Renal cortical epithelial cell (primary cell): ENCODE measurements at regions not wholly inside any gene's neighbourhood (a gene's known extent, or its start where the extent isn't known, plus 50 kb on each side); places are given as distances from the start of the nearest gene placed in this dataset.
"Not testable (repeated sequence)": the region's sequence is repeated elsewhere in the genome, so short reads cannot be mapped to it uniquely, and the experiment has no call there.

Experiments
- DNase-seq: peaks from one replicate; pipeline ENCODE4 v3.0.0-alpha.2; 2011; ENCODE audit warnings: low read depth

- not testable (repeated sequence) for DNase-seq
Measured at GRCh38 chr16:54727696-54728095, 203.0 kb upstream of the IRX5 start.

GRCh38 chr16:54724346-54724925 is 206.2 kb upstream of the IRX5 start:
- DNase-seq: no peak

GRCh38 chr16:54722210-54722676 is 208.4 kb upstream of the IRX5 start:
- no peak for DNase-seq

GRCh38 chr16:54720259-54720658 is 210.4 kb upstream of the IRX5 start:
- no peak for DNase-seq

- no peak for DNase-seq
Measured at GRCh38 chr16:54719624-54720023, 211.0 kb upstream of the IRX5 start.

- DNase-seq: no peak
Measured at GRCh38 chr16:54718376-54718775, 212.3 kb upstream of the IRX5 start.

- no peak for DNase-seq
Measured at GRCh38 chr16:54715011-54715410, 215.7 kb upstream of the IRX5 start.

GRCh38 chr16:54712866-54713265 is 217.8 kb upstream of the IRX5 start:
- DNase-seq: no peak

GRCh38 chr16:54707813-54708212 is 222.9 kb upstream of the IRX5 start:
- DNase-seq: no peak

GRCh38 chr16:54706406-54706805 is 224.3 kb upstream of the IRX5 start:
- DNase-seq: no peak

- no peak for DNase-seq
Measured at GRCh38 chr16:54703339-54703738, 227.3 kb upstream of the IRX5 start.

- no peak for DNase-seq
Measured at GRCh38 chr16:54699656-54700055, 231.0 kb upstream of the IRX5 start.

GRCh38 chr16:54697677-54698076 is 233.0 kb upstream of the IRX5 start:
- DNase-seq: no peak

GRCh38 chr16:54696970-54697369 is 233.7 kb upstream of the IRX5 start:
- no peak for DNase-seq

- no peak for DNase-seq
Measured at GRCh38 chr16:54696522-54696921, 234.1 kb upstream of the IRX5 start.

- DNase-seq: no peak
Measured at GRCh38 chr16:54694651-54695050, 236.0 kb upstream of the IRX5 start.

GRCh38 chr16:54693864-54694263 is 236.8 kb upstream of the IRX5 start:
- no peak for DNase-seq

GRCh38 chr16:54690710-54691109 is 240.0 kb upstream of the IRX5 start:
- DNase-seq: no peak

- DNase-seq: no peak
Measured at GRCh38 chr16:54690306-54690705, 240.4 kb upstream of the IRX5 start.

- no peak for DNase-seq
Measured at GRCh38 chr16:54689072-54689865, 241.4 kb upstream of the IRX5 start.

- no peak for DNase-seq
Measured at GRCh38 chr16:54688339-54688738, 242.3 kb upstream of the IRX5 start.

GRCh38 chr16:54687043-54687899 is 243.4 kb upstream of the IRX5 start:
- no peak for DNase-seq

- DNase-seq: no peak
Measured at GRCh38 chr16:54685682-54686081, 245.0 kb upstream of the IRX5 start.
